K562 (cell line): ENCODE measurements at regions not wholly inside any gene's neighbourhood (a gene's known extent, or its start where the extent isn't known, plus 50 kb on each side); places are given as distances from the start of the nearest gene placed in this dataset.

ENCODE experiments used
- ATF7 ChIP-seq: fragments of 450-650 bp; IDR thresholded peaks from 2 replicates; pipeline ENCODE4 v1.7.1; 2014; ENCODE audit warnings: mild to moderate bottlenecking, moderate library complexity
- CBFA2T2 ChIP-seq: fragments of 450-650 bp; conservative IDR thresholded peaks from 2 replicates; pipeline ENCODE4 v1.6.1; 2017; ENCODE audit warnings: mild to moderate bottlenecking
- FOXA3 ChIP-seq, 2 experiments: fragments of 450-650 bp in 1 of 2; sonication (generic) in 1 of 2; formaldehyde crosslinking; IDR thresholded peaks in 1 of 2; conservative IDR thresholded peaks in 1 of 2; 2 replicates each; pipeline versions ENCODE4 v1.4.0 to v1.8.0; 2020 to 2022; ENCODE audit warnings: mild to moderate bottlenecking in 2 of 2, missing genetic modification reagents in 1 of 2
- MAZ ChIP-seq, 2 experiments: fragments of 450-650 bp in 1 of 2; sonication (generic) in 1 of 2; formaldehyde crosslinking; IDR thresholded peaks in 1 of 2; conservative IDR thresholded peaks in 1 of 2; 2 replicates each; pipeline versions ENCODE4 v1.4.0 to v1.5.0; 2020; ENCODE audit warnings: mild to moderate bottlenecking in 1 of 2, missing genetic modification reagents in 1 of 2
- MCM2 ChIP-seq: fragments of 450-650 bp; IDR thresholded peaks from 2 replicates; pipeline ENCODE4 v1.6.1; 2017; ENCODE audit warnings: low read depth, mild to moderate bottlenecking
- RAD21 ChIP-seq, 2 experiments: fragments of 250-450 bp in 1 of 2; fragments of 450-650 bp in 1 of 2; sonication (Bioruptor Pico) in 1 of 2; formaldehyde crosslinking in 1 of 2; IDR thresholded peaks in 1 of 2; conservative IDR thresholded peaks in 1 of 2; 2 replicates each; pipeline versions ENCODE4 v1.4.0 to v1.8.0; 2020 to 2022; ENCODE audit warnings: mild to moderate bottlenecking in 2 of 2, moderate library complexity in 1 of 2
- RBM25 ChIP-seq: fragments of 200-400 bp; formaldehyde crosslinking; IDR thresholded peaks from 2 replicates; pipeline ENCODE4 v1.6.1; 2018; ENCODE audit warnings: low read length, low read depth, moderate library complexity; ENCODE audit not compliant: severe bottlenecking
- SAP30 ChIP-seq: fragments of 200-600 bp; sonication (generic); IDR thresholded peaks from 2 replicates; pipeline ENCODE4 v1.6.1; 2012; ENCODE audit warnings: borderline replicate concordance, low read depth, mild to moderate bottlenecking, moderate library complexity, low read length, control low read depth, inconsistent platforms; ENCODE audit not compliant: insufficient read depth, poor library complexity, severe bottlenecking
- SETDB1 ChIP-seq: IDR thresholded peaks from one replicate; pipeline ENCODE4 v1.6.1; 2012; ENCODE audit warnings: low read length, control low read depth, inconsistent platforms
- SMAD3 ChIP-seq: fragments of 450-650 bp; formaldehyde crosslinking; conservative IDR thresholded peaks from 2 replicates; pipeline ENCODE4 v1.4.0; 2020; ENCODE audit warnings: mild to moderate bottlenecking
- TCF3 ChIP-seq: sonication (generic); formaldehyde crosslinking; IDR thresholded peaks from 2 replicates; pipeline ENCODE4 v1.4.0; 2020; ENCODE audit warnings: mild to moderate bottlenecking, missing genetic modification reagents
- TOE1 ChIP-seq, 2 experiments: fragments of 450-650 bp in 1 of 2; sonication (generic) in 1 of 2; formaldehyde crosslinking in 1 of 2; IDR thresholded peaks; 2 replicates each; pipeline versions ENCODE4 v1.7.1 to v1.8.0; 2016 to 2022; ENCODE audit warnings: borderline replicate concordance in 2 of 2, mild to moderate bottlenecking in 2 of 2, antibody characterized with exemption in 1 of 2, inconsistent platforms in 1 of 2, low read depth in 1 of 2, missing genetic modification reagents in 1 of 2, moderate library complexity in 1 of 2
- ZBTB17 ChIP-seq: fragments of 450-650 bp; formaldehyde crosslinking; IDR thresholded peaks from 2 replicates; pipeline ENCODE4 v1.4.0; 2020; ENCODE audit warnings: mild to moderate bottlenecking
- ZNF146 ChIP-seq: IDR thresholded peaks from one replicate; pipeline ENCODE4 v1.6.1; 2018; ENCODE audit warnings: missing compliant biosample characterization; ENCODE audit not compliant: unreplicated experiment
- ZNF3 ChIP-seq: fragments of 250-450 bp; sonication (Bioruptor Pico); IDR thresholded peaks from 2 replicates; pipeline ENCODE4 v1.5.0; 2021; ENCODE audit warnings: mild to moderate bottlenecking, moderate library complexity
- ZNF589 ChIP-seq: fragments of 200-800 bp; sonication (Bioruptor generic); IDR thresholded peaks from 2 replicates; pipeline ENCODE4 v1.6.1; 2016; ENCODE audit warnings: low read depth, missing genetic modification characterization, missing compliant biosample characterization
- ZNF639 ChIP-seq, 2 experiments: fragments of 200-800 bp in 1 of 2; sonication (Bioruptor generic) in 1 of 2; sonication (generic) in 1 of 2; formaldehyde crosslinking in 1 of 2; IDR thresholded peaks in 1 of 2; conservative IDR thresholded peaks in 1 of 2; 2 replicates each; pipeline versions ENCODE4 v1.5.0 to v1.6.1; 2016 to 2020; ENCODE audit warnings: missing compliant biosample characterization in 1 of 2, missing genetic modification characterization in 1 of 2, missing genetic modification reagents in 1 of 2
- TF ChIP-seq, protein P1 (sequence below): fragments of 250-450 bp; sonication (Bioruptor Pico); IDR thresholded peaks from 2 replicates; pipeline ENCODE4 v1.5.0; 2022; ENCODE audit warnings: mild to moderate bottlenecking
- TF ChIP-seq, protein P2 (sequence below), 2 experiments: fragments of 250-450 bp in 1 of 2; fragments of 450-650 bp in 1 of 2; sonication (Bioruptor Pico) in 1 of 2; IDR thresholded peaks; 2 replicates each; pipeline versions ENCODE4 v1.6.1 to v1.8.0; 2016 to 2021; ENCODE audit warnings: mild to moderate bottlenecking in 2 of 2, moderate library complexity in 2 of 2, missing compliant biosample characterization in 1 of 2, missing genetic modification characterization in 1 of 2

- peak in 1 of 2 experiments; percentile 59; a peak in 1 of 4 replicates for TF ChIP-seq ZNF639 (CRISPR knock-in tag; conservative IDR thresholded peaks at IDR 0.05 in 1 of 2, IDR thresholded peaks at IDR 0.05 in 1 of 2)
- TF ChIP-seq ZNF589 (CRISPR knock-in tag): peak; percentile 65; the same call in 1 of the 2 replicates
- no peak for TF ChIP-seq MCM2
- peak; percentile 82; the same call in 1 of the 2 replicates for TF ChIP-seq SMAD3 (CRISPR knock-in tag)
- peak; percentile 32; the same call in 1 of the 2 replicates for TF ChIP-seq ATF7
- peak; percentile 24 to 27; a peak in 2 of 4 replicates for TF ChIP-seq RAD21 (CRISPR knock-in tag; conservative IDR thresholded peaks at IDR 0.05 in 1 of 2, IDR thresholded peaks at IDR 0.05 in 1 of 2)
- TF ChIP-seq CBFA2T2: peak; percentile 77
- TF ChIP-seq ZNF3 (CRISPR knock-in tag): no peak
- TF ChIP-seq MAZ (CRISPR knock-in tag; conservative IDR thresholded peaks at IDR 0.05 in 1 of 2, IDR thresholded peaks at IDR 0.05 in 1 of 2): peak in 1 of 2 experiments; percentile 37; a peak in 1 of 4 replicates
- TF ChIP-seq ZBTB17 (CRISPR knock-in tag): no peak
- TF ChIP-seq TCF3 (CRISPR knock-in tag): peak; percentile 75
- peak; percentile 72; the same call in 1 of the 2 replicates for TF ChIP-seq TOE1 (IDR thresholded peaks at IDR 0.05; ENCODE audit: borderline replicate concordance)
- TF ChIP-seq TOE1 (CRISPR knock-in tag; IDR thresholded peaks at IDR 0.05; ENCODE audit: borderline replicate concordance, low read depth): no peak
- peak in 1 of 2 experiments; percentile 69; a peak in 2 of 4 replicates for TF ChIP-seq FOXA3 (CRISPR knock-in tag; conservative IDR thresholded peaks at IDR 0.05 in 1 of 2, IDR thresholded peaks at IDR 0.05 in 1 of 2)
- TF ChIP-seq RBM25: no peak
- TF ChIP-seq, protein P1, sequence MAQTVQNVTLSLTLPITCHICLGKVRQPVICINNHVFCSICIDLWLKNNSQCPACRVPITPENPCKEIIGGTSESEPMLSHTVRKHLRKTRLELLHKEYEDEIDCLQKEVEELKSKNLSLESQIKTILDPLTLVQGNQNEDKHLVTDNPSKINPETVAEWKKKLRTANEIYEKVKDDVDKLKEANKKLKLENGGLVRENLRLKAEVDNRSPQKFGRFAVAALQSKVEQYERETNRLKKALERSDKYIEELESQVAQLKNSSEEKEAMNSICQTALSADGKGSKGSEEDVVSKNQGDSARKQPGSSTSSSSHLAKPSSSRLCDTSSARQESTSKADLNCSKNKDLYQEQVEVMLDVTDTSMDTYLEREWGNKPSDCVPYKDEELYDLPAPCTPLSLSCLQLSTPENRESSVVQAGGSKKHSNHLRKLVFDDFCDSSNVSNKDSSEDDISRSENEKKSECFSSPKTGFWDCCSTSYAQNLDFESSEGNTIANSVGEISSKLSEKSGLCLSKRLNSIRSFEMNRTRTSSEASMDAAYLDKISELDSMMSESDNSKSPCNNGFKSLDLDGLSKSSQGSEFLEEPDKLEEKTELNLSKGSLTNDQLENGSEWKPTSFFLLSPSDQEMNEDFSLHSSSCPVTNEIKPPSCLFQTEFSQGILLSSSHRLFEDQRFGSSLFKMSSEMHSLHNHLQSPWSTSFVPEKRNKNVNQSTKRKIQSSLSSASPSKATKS: no peak
- TF ChIP-seq SETDB1: no peak
- TF ChIP-seq ZNF146 (CRISPR knock-in tag): no peak
- TF ChIP-seq SAP30: no peak
- TF ChIP-seq, protein P2, sequence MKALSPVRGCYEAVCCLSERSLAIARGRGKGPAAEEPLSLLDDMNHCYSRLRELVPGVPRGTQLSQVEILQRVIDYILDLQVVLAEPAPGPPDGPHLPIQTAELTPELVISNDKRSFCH (CRISPR knock-in tag; IDR thresholded peaks at IDR 0.05): no peak
- TF ChIP-seq, protein P2 (tag; IDR thresholded peaks at IDR 0.05): no peak
Observed at GRCh38 chr1:221812905-221813597, 71.2 kb upstream of the DUSP10 start (continued).
